DMS79 treated with DMSO at 0.1 percent for 48 hours (cell line): ENCODE measurements at regions not wholly inside any gene's neighbourhood (a gene's known extent, or its start where the extent isn't known, plus 50 kb on each side); places are given as distances from the start of the nearest gene placed in this dataset.
A peak's percentile ranks its signal among the peaks of the same experiment; 100 is the strongest.

ENCODE experiments used
- DNase-seq: peaks from one replicate; lab custom pipeline; 2025; lab: John Stamatoyannopoulos, UW

DNA sequence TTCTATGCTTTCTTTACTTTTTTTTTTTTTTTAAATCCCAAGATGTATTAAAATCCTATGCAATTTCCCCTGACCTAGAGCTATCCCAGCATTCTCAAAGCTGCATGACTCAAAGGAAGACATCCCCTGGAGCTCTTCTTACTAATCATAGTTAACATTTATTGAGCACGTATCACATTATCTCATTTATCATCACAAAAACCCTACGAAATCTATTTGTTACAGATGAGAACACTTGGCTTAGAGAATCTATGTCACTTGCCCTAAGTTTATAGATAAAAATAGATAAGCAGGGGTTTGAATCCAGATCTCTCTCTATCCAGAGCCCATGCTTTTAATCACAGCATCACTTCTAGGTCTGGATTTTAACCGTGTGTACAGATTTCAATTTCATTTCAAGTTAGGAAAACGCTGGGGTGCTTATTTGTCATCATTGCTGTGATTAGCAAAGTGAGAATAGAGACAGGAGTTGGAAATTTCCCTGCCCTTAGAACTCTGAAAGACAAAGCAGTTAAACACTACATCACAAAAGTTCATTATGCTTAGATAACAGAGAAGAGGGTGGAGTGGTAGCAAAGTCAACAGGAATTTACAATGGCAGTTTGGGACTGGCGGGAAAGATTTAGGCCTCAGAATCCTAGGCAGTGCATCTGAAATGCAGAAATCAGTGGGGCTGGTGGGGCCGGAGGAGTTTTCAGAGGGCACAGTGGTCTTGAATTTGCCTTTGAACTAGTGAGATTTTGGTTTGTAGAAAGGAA is 177.7 kb upstream of the FRMD6 start:
- no peak for DNase-seq

GRCh38 chr14:51474854-51475253 is 176.9 kb upstream of the FRMD6 start:
- no peak for DNase-seq

DNA sequence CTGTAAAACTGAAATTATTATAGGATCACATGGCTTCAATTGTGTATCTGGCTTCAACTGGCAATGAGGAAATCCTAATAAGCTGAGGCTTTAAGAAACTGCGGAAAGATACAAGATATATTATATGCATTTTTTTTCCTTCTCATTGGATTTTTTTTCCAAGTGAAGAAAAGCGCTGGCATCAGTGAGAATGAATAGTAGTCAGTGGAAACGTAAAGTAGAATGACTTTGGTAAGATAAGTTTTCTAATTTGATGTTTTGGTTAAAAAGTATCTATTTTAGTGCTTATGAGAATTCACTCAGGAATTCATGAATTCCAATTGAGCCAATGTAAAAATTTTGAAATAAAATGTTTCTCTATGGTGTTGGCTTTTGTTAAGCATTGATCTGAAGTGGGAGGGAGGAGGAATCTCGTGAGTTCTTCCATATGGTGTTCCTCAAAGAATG is 173.5 kb upstream of the FRMD6 start:
- DNase-seq, result no peak

- no peak for DNase-seq
Measured at GRCh38 chr14:51479584-51480325, 172.0 kb upstream of the FRMD6 start.

- no peak for DNase-seq
Measured at GRCh38 chr14:51481643-51482042, 170.1 kb upstream of the FRMD6 start.

GRCh38 chr14:51482102-51482501 is 169.6 kb upstream of the FRMD6 start:
- DNase-seq, result no peak

DNA sequence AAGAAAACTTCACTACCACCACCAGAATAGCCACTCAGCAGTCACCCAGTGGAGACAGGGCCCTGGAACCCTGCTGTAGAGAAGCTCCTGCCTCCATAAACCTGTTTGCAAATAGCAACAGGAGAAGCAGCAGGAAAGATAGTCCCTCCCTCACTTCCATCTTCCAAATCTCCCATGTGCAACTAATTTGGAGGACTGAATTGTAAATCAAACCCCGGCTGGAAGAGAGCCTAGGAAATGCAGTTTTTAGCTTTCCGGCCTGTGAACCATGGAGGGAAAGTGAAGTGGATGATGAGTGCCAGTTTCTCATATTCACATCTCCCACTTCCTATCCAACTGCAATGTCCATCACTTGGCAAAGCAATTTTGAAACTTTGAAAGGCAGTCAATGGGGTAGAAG is 167.2 kb upstream of the FRMD6 start:
- DNase-seq, result no peak

DNA sequence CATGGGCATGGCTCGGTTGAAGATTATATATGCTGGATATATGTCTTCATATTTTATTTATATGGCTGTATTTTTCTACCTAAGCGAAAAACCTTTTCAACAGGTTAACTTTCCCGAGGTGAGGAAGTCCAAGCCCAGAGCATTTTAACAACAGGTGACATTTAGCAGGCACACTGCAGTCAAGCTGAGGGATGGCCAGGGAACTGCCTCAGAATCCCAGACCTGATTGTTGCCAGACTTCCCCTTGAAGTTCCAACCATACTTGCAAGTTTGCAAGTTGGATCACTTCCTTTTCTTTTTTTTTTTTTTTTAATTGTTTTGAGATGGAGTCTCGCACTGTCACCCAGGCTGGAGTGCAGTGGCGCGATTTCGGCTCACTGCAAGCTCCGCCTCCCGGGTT is 166.0 kb upstream of the FRMD6 start:
- DNase-seq, result no peak

GRCh38 chr14:51487848-51488247 is 163.9 kb upstream of the FRMD6 start:
- DNase-seq, result no peak

- DNase-seq, result peak; percentile 51
Measured at GRCh38 chr14:51488569-51489220, 163.0 kb upstream of the FRMD6 start.

DNA sequence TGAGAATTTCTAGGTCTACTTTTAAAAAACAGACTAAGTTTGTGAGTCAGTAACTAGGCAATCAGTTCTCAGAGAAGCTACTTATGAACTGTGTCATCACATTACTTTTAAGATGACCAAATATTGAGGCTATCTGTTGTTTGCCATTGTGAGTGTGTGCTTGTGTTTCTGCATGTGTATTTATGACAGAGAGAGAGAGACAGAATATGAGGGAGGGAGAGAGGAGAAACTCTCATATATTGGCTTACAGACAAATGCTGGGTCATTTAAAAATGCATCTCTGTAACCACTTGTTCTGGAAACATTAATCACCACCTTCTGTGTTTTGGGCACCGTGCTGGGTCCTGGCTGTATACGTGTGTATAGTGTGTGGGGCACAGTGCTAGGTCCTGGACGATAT is 161.5 kb upstream of the FRMD6 start:
- no peak for DNase-seq

DNA sequence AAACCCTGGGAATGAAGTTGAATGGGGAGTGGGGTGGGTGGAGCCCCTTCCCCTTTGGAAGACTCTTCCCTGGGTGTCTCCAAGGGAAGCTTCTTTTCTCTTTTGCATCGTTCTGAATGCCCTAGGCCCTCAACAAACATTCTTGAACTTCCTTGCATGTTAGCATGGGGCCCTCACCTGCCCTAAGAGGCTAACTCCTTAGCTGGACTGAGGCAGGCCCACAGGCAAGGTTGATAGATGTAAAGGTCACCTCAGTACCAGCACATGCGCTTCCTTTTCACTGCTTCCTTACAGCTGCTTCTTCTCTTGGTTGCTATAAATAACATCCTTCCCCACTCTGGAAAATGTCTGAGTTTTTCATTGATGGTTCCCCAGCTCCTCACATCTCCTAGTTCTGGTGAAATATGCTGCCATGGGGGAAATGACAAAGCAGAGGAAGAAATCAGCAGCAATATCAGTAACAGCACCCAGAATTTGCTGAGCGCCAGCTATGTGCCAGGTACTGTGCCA is 160.6 kb upstream of the FRMD6 start:
- DNase-seq, result no peak

DNA sequence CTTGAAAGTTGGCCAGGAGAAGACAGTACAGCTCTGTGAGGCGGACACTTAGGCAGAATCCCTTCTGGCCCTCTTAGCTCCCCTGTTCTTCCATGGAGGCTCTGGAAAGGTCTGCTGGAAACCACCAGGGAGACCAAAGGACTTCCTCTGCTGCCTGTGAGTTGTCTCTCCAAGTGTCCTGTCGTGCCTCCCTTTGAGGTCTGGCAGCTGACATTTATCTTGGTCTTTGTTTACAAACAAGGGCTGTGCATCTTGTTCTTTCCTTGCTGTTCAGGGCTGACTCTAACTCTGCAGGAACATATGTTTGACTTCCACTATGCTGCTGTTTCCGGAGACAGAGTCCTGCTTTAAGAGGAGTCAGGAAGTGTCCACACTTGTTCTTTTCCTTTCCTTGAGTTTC is 159.9 kb upstream of the FRMD6 start:
- DNase-seq, result no peak

DNA sequence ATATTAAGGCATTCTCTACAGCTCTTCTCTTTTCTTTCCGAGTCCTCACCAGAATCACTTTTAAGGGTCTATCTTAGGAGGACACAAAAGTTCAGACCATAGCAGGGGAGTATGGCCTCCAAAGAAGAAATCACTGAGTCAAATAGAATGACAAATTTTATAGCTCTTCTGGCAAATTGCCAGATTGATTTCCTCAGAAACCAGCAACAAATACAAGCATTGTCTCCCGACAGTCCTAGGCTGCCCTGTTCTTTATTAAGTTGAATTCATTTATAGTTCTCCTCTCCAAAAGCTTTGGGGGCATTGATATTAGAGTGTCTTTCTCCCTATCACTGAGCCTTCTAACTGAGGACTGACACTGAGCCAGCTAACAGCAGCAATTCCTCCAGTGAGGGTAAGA is 156.4 kb upstream of the FRMD6 start:
- DNase-seq, result no peak

DNA sequence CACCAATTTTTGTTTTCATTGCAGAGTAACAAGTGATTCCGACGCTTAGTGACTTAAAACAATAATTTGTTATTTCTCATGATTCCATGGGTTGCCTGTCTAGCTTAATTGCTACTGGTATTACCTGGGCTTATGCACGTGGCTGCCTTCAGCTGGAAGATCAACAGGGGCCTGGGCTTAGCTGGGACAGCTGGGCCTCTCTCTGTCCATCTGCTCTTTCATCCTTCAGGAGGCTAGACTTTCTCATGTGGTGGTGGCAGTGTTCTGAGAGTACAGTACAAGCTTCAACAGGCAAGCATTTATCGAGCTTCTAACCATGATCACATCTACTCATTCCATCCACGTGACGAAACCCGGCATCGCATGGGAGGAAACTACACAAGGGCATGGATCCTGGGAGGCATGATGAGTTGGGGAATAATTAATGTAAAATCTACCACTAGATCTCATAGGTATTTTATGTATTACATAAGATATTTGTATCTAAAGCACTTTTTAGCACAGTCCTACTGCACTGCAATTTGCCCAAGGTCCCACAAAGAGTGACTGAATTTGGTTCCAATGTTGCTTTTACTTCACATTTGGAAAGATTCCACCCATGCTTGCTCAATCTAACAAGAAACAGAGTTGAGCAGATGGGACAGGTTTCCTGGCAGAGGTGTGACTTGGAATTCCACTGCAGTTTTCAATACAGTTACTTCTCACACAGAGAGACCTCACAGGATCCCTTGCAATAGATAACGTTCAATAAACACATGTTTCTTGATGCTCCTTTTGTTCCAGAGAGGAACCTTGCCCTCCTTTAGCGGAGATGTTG is 153.1 kb upstream of the FRMD6 start:
- DNase-seq, result no peak

DNA sequence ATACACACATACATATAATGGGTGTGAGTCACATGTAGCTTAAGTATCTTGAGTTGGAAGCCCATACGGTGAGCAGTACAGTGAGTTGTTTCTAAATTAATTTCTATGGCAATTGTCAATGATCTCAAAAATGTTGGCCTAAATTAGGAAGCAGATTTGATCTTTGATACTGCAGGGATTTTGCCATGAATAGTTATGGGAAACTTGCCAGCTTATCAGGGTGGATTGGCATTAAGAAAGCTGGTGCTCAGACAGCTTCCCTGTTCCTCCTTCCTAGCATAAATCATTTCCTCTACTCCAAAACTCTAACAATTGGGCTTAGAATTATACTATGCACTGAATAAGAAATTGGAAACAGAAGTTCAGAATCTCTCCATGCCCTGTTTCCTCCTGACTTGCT is 150.9 kb upstream of the FRMD6 start:
- no peak for DNase-seq

GRCh38 chr14:51501746-51502145 is 150.0 kb upstream of the FRMD6 start:
- no peak for DNase-seq

DNA sequence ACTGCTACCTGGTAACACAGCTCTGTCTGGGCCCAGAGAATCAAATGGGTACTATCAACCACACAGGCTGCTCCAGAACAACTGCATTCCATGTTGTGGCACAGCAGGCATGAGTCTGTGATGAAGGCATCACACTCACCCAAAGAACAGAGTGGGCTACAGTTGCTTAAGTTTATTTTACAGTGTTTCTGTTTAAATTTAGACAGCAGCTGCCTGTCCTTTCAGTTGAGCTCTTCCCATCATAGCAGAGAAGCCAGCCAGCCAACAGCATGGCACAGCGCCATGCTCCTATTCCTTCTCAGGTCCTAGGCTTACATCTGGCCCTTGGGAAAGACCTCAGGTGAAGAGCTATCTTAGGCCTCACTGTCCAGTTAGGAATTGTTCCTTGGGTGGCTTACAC is 147.0 kb upstream of the FRMD6 start:
- no peak for DNase-seq

- peak; percentile 100 for DNase-seq
Measured at GRCh38 chr14:51507511-51507905, 144.2 kb upstream of the FRMD6 start.

DNA sequence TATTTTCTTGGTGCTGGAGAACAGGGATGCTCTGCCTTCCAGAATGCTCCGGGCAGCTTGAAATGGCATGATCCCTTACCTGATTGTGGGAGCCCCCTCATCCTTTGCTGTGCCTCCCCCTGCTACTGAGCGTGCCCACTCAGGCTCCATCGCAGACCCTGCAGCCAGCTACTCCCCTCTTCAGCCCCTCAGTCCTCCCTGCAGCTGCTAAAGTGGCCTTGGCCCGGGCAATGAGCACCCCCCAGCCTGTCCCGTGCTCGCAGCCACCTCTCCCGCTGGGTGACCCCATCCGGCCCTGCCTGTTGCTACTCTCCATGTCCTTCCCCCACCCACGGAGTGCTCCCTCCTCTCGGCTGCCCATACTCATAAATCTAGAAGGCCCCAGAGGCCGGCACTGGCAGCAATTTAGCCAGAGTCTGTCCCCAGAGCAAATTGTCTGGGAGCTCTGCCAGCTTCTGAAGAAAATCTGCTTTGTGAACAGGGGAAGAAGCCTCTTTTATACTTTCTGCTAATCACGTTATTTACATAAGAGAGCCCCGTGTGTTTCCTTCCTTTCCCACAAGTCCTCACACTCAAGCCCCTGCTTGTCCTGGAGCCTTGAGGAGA is 143.7 kb upstream of the FRMD6 start:
- peak; percentile 100 for DNase-seq

- no peak for DNase-seq
Measured at GRCh38 chr14:51511265-51511664, 140.4 kb upstream of the FRMD6 start.

DNA sequence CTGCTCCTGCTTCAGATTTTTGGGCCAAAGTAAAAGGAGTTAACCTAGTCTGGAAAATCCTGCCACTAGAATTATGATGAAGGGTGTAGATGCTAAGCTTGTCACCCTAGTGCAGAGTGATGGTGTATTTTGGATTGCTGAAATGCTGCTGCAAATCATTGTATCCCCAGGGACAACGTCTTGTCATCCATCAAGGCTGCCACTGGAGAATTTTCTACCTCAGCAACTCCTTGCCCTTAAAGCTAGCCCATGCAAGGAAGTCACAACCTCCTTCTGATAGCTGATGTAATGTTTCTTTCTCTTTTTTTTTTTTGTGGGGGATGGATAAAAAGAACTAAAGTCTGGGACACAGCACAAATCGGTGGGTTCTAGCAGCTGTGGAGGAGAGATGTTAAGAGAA is 139.4 kb upstream of the FRMD6 start:
- no peak for DNase-seq
